Cardiac fibroblast (primary cell): ENCODE measurements at regions not wholly inside any gene's neighbourhood (a gene's known extent, or its start where the extent isn't known, plus 50 kb on each side); places are given as distances from the start of the nearest gene placed in this dataset.

Source experiments
- DNase-seq, 2 donors: peaks; one replicate each; pipeline versions ENCODE4 v3.0.0 to v3.0.0-alpha.2; 2010; ENCODE audit warnings: low read depth in 2 of 2
- H3K4me3 ChIP-seq, 2 donors: replicated peaks in 1 of 2; 1 replicate in 1 of 2; 2 replicates in 1 of 2; pipeline ENCODE4 v1.5.1; 2011; ENCODE audit warnings: low read depth in 2 of 2, low read length in 2 of 2, mild to moderate bottlenecking in 2 of 2, moderate library complexity in 1 of 2
- TF ChIP-seq, protein P1 (sequence below): IDR thresholded peaks from one replicate; pipeline ENCODE4 v1.5.1; 2011; ENCODE audit warnings: low read depth, mild to moderate bottlenecking, low read length, inconsistent platforms

DNA sequence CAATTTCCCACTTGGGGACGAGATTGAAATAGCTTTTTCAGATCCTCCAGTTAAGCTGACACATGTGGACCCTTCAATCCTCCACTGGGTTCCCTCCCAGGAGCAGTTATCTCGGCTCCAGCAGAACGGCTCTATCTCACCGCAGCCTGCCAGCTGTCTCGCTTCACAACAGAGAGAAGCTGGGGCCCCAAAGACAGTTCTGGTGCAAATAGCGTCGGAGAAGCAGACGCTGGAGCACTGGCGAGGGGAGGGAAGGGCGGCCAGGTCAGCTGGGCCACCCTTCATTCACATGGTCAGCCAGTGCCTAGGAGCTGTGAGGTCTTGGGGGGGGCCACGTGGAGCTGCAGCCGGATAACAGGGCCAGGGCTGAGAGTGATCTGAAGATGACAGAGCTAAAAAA lies 141.3 kb upstream of the SDK2 start:
- TF ChIP-seq, protein P1, sequence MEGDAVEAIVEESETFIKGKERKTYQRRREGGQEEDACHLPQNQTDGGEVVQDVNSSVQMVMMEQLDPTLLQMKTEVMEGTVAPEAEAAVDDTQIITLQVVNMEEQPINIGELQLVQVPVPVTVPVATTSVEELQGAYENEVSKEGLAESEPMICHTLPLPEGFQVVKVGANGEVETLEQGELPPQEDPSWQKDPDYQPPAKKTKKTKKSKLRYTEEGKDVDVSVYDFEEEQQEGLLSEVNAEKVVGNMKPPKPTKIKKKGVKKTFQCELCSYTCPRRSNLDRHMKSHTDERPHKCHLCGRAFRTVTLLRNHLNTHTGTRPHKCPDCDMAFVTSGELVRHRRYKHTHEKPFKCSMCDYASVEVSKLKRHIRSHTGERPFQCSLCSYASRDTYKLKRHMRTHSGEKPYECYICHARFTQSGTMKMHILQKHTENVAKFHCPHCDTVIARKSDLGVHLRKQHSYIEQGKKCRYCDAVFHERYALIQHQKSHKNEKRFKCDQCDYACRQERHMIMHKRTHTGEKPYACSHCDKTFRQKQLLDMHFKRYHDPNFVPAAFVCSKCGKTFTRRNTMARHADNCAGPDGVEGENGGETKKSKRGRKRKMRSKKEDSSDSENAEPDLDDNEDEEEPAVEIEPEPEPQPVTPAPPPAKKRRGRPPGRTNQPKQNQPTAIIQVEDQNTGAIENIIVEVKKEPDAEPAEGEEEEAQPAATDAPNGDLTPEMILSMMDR = no peak
- DNase-seq = no peak
- H3K4me3 ChIP-seq = no peak overlapping the region

DNA sequence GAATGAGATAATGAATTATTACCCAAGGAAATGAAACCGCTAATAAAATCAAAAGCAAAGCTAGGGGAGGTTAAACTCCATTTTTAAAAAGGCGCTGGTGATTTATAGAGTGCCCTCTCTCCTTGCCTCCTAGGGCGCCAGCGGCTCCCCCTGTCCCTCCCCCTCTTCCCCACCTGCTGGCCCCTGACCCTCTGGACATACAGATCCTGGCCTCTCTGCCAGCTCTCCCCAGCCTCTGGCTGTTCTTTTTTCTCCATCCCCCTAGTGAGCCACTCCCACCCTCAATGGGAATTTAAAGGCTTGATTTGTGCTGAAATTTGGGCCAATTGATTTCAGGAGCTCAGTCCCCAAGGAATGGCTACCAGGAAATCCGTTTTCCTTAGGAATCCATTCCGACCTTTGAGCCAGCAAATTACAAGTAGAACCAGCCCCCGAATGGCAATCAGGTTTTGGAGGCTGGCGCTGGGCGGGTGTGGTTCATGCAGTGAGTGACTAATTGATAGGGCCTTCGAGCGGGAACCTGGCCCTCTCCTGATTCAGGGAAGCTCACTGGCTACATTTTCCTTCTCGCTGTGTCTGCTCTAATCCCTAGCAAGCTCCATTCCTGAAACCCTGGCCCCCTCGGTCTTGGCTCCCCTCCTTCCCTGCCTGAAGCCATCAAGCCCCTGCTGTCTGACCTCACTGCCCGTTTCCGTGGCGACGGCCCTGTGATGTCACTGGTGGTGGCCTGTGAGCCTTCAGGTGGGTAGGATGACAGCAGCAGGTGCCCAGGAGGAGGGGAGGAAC lies 141.9 kb upstream of the SDK2 start:
- TF ChIP-seq, protein P1 = no peak
- no peak for DNase-seq

DNA sequence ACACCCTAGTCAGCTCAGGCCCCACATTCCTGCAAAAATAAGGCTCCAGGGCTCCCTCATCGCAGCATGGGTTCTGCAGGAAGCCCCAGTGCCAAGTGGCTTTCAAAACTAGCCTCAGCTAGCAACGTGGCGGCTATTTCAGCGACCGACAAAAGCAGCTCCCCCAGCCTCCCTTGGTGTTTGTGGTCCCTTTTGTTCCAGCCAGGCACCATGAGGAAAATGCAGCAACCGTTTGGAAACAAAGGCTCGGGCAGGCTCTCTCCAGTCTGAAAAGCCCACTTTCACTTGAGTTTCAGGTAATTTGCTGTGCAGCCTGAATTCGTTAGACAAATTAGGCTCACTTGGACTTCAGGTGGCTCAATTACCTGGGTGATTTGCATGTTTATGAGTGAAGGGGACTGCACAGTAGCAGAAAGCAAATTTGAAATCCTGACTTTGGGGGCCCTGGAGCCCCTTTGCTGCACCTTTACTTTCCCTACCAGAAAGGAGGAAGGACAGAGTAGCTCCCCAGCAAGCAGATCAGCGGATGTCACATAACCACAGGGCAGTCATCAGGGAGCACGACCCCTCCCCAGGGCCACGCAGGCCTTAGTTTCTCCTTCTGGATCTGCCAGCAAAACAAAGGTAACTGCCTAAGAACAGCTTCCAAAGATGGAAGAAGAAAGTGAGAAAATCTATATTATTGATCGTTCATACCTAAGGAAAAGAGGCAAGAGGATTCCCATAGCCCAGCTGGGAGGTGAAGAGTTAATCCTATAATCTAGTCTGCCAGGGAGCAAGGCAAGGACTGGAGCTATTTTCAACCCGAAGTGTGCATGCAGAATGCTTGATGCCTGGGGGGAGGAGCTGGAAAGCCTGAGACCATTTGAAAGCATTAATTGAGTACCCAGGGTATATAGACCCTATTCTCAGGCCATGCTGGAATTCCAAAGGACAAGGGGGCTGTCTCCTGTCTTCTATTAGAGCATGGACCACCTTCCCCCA lies 143.1 kb upstream of the SDK2 start:
- no peak for DNase-seq
- TF ChIP-seq, protein P1 = no peak
- no peak overlapping the region for H3K4me3 ChIP-seq

More for the DNA sequence above, 141.9 kb upstream of the SDK2 start:
- no peak overlapping the region for H3K4me3 ChIP-seq

DNA sequence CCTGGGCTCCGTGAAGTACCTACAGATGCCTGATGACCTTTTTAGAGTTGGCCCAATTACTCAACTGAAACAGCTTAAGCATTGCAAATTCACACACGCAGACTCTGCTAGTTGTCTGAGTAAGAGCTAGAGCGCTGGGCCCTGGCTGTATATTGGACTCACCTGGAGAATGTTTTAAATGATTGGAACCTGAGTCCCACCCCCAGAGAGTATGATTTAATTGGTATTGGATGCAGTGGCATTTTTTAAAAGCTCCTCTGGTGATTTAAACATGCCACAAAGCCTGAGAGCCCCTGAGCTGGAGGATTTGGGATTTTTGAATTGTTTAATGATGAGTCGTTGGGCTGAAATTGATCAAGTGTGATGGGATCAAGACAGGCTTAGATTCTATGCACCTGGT lies 143.9 kb upstream of the SDK2 start:
- no peak overlapping the region for H3K4me3 ChIP-seq
- TF ChIP-seq, protein P1 = no peak
- DNase-seq = no peak

DNA sequence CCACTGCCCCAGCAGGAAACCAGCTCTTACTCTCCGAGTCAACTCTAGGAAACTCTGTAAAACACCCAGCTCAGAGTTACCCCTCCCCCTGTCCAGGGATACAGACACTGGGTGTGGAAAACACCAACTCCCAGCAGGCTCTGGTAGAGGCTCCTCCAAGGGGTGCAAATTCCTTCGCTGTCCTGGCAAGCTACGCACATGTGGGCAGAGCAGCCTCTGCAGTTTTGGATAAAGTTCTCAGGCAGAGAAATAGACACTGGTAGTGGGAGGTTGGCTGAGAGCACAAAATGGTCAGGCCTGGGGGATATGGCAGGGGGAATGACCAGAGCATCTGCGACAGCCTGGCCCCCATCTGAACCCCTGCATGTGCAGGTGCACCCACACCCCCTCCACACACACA lies 146.9 kb upstream of the SDK2 start:
- no peak for DNase-seq
- TF ChIP-seq, protein P1 = no peak
- no peak overlapping the region for H3K4me3 ChIP-seq

DNA sequence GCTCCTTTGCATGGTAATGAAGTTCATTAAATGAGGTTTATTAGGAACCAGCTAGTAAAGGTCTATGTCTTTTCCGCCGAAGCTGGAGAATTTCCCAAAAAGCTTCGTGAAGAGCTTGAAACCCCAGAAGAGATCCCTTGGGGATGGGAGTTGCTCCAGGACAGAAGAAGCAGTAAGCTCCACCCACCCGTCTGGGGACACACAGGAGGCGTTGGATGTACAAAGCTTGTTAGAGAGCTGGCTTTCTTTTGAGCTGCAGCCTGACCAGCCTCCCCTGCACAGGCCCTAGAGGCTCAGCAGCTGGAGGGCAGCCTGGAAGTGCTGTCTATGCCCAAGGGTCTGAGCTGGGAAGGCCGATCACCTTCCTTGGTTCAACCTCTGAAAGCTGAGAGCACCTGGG lies 147.4 kb upstream of the SDK2 start:
- no peak overlapping the region for H3K4me3 ChIP-seq
- TF ChIP-seq, protein P1 = no peak
- no peak for DNase-seq
